GM06990 (cell line): ENCODE measurements at regions not wholly inside any gene's neighbourhood (a gene's known extent, or its start where the extent isn't known, plus 50 kb on each side); places are given as distances from the start of the nearest gene placed in this dataset.

Source experiments
- DNase-seq: peaks from one replicate; pipeline ENCODE4 v3.0.0-alpha.2; 2011; ENCODE audit not compliant: insufficient read length; ENCODE audit errors: extremely low read depth
- H3K27me3 ChIP-seq: replicated peaks from 2 replicates; pipeline ENCODE4 v1.6.0; 2011; ENCODE audit warnings: low read length; ENCODE audit not compliant: control insufficient read depth, insufficient read depth
- H3K36me3 ChIP-seq: 2 replicates; pipeline ENCODE4 v1.5.1; 2011; ENCODE audit warnings: low read length; ENCODE audit not compliant: control insufficient read depth, insufficient read depth
- H3K4me3 ChIP-seq: replicated peaks from 2 replicates; pipeline ENCODE4 v1.5.1; 2011; ENCODE audit warnings: low read depth, mild to moderate bottlenecking, control low read depth, low read length
- CTCF ChIP-seq: IDR thresholded peaks from 2 replicates; pipeline ENCODE4 v1.5.1; 2011; ENCODE audit warnings: low read length, control low read depth, mild to moderate bottlenecking, inconsistent platforms; ENCODE audit not compliant: insufficient read depth, poor library complexity, severe bottlenecking

- no peak for TF ChIP-seq CTCF
- DNase-seq: no peak
- Histone ChIP-seq H3K4me3 (no peak overlapping the region), H3K27me3 (no peaks in the 10 kb centered on the region), H3K36me3 (peaks cover 47% of the 10 kb centered on the region)
Measured at GRCh38 chr12:124384299-124384894, 89.5 kb downstream of the RFLNA start.

GRCh38 chr12:124383028-124383427 lies 88.1 kb downstream of the RFLNA start:
- Histone ChIP-seq H3K36me3 (peaks cover 55% of the 10 kb centered on the region), H3K27me3 (no peaks in the 10 kb centered on the region), H3K4me3 (no peak overlapping the region)
- no peak for TF ChIP-seq CTCF
- DNase-seq: no peak

GRCh38 chr12:124381456-124382296 lies 86.8 kb downstream of the RFLNA start:
- Histone ChIP-seq H3K4me3 (no peak overlapping the region), H3K27me3 (no peaks in the 10 kb centered on the region), H3K36me3 (peaks cover 61% of the 10 kb centered on the region)
- DNase-seq: no peak
- no peak for TF ChIP-seq CTCF

- Histone ChIP-seq H3K36me3 (peaks cover 60% of the 10 kb centered on the region), H3K4me3 (no peak overlapping the region), H3K27me3 (no peaks in the 10 kb centered on the region)
- no peak for TF ChIP-seq CTCF
- DNase-seq: no peak
Measured at GRCh38 chr12:124380796-124381455, 86.0 kb downstream of the RFLNA start.

- H3K4me3 ChIP-seq: no peak overlapping the region
- no peaks in the 10 kb centered on the region for H3K27me3 ChIP-seq
- H3K36me3 ChIP-seq: peaks cover 61% of the 10 kb centered on the region
- DNase-seq: no peak
- no peak for TF ChIP-seq CTCF
Measured at GRCh38 chr12:124379938-124380754, 85.3 kb downstream of the RFLNA start.
